Activated T-helper 1 cell treated with anti-CD3 and anti-CD28 coated beads, Interleukin-12 subunit alpha, Interleukin-12 subunit beta, Interleukin-2, Interleukin-4 antibody, amounts not matched to agents 30 ng/mL and 10 ng/mL and 1 ng/mL, durations not matched to agents 14 hours and 24 hours and 36 hours (primary cell): ENCODE measurements at regions not wholly inside any gene's neighbourhood (a gene's known extent, or its start where the extent isn't known, plus 50 kb on each side); places are given as distances from the start of the nearest gene placed in this dataset.
"Not testable (repeated sequence)": the region's sequence is repeated elsewhere in the genome, so short reads cannot be mapped to it uniquely, and the experiment has no call there.

Source experiments
- DNase-seq: peaks from one replicate; pipeline ENCODE4 v3.0.0; 2021; ENCODE audit warnings: low spot score
- H3K27ac Mint-ChIP-seq: one replicate; pipeline ENCODE4 v1.8.0; 2021; ENCODE audit warnings: mild to moderate bottlenecking, mixed read lengths
- H3K27me3 Mint-ChIP-seq: one replicate; pipeline ENCODE4 v1.8.0; 2022; ENCODE audit warnings: mild to moderate bottlenecking, moderate library complexity, mixed read lengths; ENCODE audit not compliant: insufficient read depth
- H3K36me3 Mint-ChIP-seq: one replicate; pipeline ENCODE4 v1.8.0; 2021; ENCODE audit warnings: low read depth, mixed read lengths
- H3K4me1 Mint-ChIP-seq: one replicate; pipeline ENCODE4 v1.8.0; 2021; ENCODE audit warnings: low read depth, mixed read lengths
- H3K4me3 Mint-ChIP-seq: one replicate; pipeline ENCODE4 v1.8.0; 2021; ENCODE audit warnings: mild to moderate bottlenecking, moderate library complexity, mixed read lengths
- H3K9me3 Mint-ChIP-seq: one replicate; pipeline ENCODE4 v1.8.0; 2021; ENCODE audit warnings: mixed read lengths
- intact Hi-C: fragments of 100-400 bp; cut with micrococcal nuclease; formaldehyde crosslinking; loops from one replicate; pipeline ENCODE4 v1.15.1; 2024

GRCh38 chr12:31906557-31907301, 52.5 kb upstream of the RESF1 start:
- Mint-ChIP-seq H3K36me3 (peaks cover 30% of the 10 kb centered on the region), H3K4me3 (no peak overlapping the region), H3K27me3 (no peaks in the 10 kb centered on the region), H3K9me3 (peaks cover 56% of the 10 kb centered on the region), H3K27ac (no peak overlapping the region), H3K4me1 (peaks cover 8% of the 10 kb centered on the region)
- DNase-seq: no peak
- intact Hi-C loops: no loop called here

DNA sequence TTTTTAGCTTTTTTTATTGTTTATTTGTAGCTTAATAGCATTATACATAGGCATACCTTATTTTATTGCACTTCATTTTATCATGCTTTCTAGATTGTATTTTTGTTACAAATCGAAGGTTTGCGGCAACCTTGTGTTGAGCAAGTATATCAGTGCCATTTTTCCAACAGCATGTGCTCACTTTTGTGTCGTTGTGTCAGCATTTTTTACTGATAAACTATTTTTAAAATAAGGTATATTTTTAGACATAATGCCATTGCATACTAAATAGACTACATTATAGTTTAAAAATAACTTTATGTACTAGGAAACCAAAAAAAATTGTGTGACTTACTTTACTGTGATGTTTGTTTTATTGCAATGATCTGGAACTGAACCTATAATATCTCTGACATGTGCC, 56.2 kb upstream of the RESF1 start:
- H3K36me3 Mint-ChIP-seq: peaks cover 34% of the 10 kb centered on the region
- no peaks in the 10 kb centered on the region for H3K27me3 Mint-ChIP-seq
- H3K4me3 Mint-ChIP-seq: no peak overlapping the region
- intact Hi-C loops: no loop called here
- peaks cover 30% of the 10 kb centered on the region for H3K4me1 Mint-ChIP-seq
- peaks cover 47% of the 10 kb centered on the region for H3K9me3 Mint-ChIP-seq
- no peak for DNase-seq
- no peak overlapping the region for H3K27ac Mint-ChIP-seq

GRCh38 chr12:31900271-31900670, 58.9 kb upstream of the RESF1 start:
- Mint-ChIP-seq H3K27ac (peak overlapping the region; percentile 40), H3K36me3 (peaks cover 38% of the 10 kb centered on the region), H3K27me3 (no peaks in the 10 kb centered on the region), H3K9me3 (peaks cover 52% of the 10 kb centered on the region), H3K4me1 (peaks cover 47% of the 10 kb centered on the region), H3K4me3 (no peak overlapping the region)
- intact Hi-C loops: no loop called here
- no peak for DNase-seq

DNA sequence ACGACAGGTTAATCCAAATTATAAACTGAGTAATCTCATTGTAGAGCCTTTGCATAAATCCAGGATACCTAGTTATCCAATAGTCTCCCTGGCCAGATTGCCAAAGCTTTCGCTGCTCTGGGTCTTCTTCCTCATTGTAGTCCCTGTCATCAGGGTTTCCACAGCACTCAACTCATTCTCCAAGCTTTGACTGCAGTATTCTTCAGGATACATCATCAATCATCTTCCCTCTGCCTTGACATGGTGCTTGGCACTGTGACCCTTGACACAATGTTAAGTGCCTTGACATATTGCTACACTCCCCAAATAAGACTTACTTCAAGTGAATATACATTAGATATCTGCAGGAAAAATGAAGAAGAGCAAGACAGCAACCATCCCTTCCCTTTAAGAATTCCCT, 60.1 kb upstream of the RESF1 start:
- peaks cover 51% of the 10 kb centered on the region for H3K4me1 Mint-ChIP-seq

DNA sequence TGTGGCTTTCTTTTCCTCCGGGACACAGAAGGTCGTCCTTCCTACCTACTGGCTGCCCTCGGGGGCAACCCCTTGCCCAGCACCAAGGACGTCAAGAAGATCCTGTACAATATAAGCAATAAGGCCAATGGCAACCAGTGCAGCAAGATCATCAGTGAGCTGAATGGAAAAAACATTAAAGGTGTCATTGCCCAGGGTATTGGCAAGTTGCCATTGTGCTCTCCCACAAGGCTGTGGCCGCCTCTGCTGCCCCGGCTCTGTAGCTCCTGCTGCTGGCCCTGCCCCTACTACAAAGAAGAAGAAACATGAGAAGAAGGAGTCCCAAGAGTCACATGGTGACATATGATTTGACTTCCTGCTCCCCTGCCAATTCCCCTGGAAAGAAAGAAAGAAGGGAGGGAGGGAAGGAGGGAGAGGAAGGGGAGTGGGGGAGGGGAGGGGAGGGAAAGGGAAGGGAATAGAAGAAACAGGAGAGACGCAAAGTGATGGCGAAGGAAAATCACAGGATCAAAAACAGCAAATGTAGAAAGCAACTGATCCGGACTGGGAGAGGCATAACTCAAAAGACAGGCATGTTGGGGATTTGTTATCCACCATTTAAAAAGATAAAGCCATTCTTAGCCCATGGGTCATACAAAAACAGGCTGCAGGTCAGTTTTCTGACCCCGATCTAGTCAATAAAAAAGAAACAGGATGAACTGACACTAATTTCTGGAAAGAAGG, 61.3 kb upstream of the RESF1 start:
- DNase-seq: no peak
- Mint-ChIP-seq H3K4me3 (peak overlapping the region; percentile 35), H3K4me1 (peaks cover 51% of the 10 kb centered on the region), H3K27ac (peak overlapping the region; percentile 99), H3K9me3 (peaks cover 64% of the 10 kb centered on the region), H3K36me3 (peaks cover 51% of the 10 kb centered on the region), H3K27me3 (no peaks in the 10 kb centered on the region)
- intact Hi-C loops: loop anchor here (2.0 to 10.0 kb wide), 4 partner anchors 51 to 573 kb away; partner anchors contain the start of genes BICD1 and SINHCAF

More for the DNA sequence above, 60.1 kb upstream of the RESF1 start:
- Mint-ChIP-seq H3K9me3 (peaks cover 59% of the 10 kb centered on the region), H3K36me3 (peaks cover 47% of the 10 kb centered on the region), H3K27me3 (no peaks in the 10 kb centered on the region), H3K27ac (peak overlapping the region; percentile 64), H3K4me3 (peak overlapping the region; percentile 37)
- intact Hi-C loops: loop anchor here (5.0 to 10.0 kb wide), 2 partner anchors 52 to 574 kb away; partner anchors contain the start of gene SINHCAF
- no peak for DNase-seq

- H3K9me3 Mint-ChIP-seq: peaks cover 65% of the 10 kb centered on the region
- H3K36me3 Mint-ChIP-seq: peaks cover 56% of the 10 kb centered on the region
- peak overlapping the region; percentile 99 for H3K27ac Mint-ChIP-seq
- H3K27me3 Mint-ChIP-seq, DNase-seq: not testable (repeated sequence)
- intact Hi-C loops: loop anchor here (2.0 to 10.0 kb wide), 4 partner anchors 50 to 572 kb away; partner anchors contain the start of genes BICD1 and SINHCAF
- H3K4me3 Mint-ChIP-seq: peak overlapping the region; percentile 73
- H3K4me1 Mint-ChIP-seq: peaks cover 51% of the 10 kb centered on the region
Measured at GRCh38 chr12:31897092-31897491, 62.1 kb upstream of the RESF1 start.

- H3K27me3 Mint-ChIP-seq: no peaks in the 10 kb centered on the region
- peaks cover 51% of the 10 kb centered on the region for H3K4me1 Mint-ChIP-seq
- intact Hi-C loops: loop anchor here (1.0 to 10.0 kb wide), 14 partner anchors 21 to 572 kb away; partner anchors contain the start of genes AMN1, BICD1, ETFBKMT and RESF1
- H3K4me3 Mint-ChIP-seq: peak overlapping the region; percentile 73
- DNase-seq: peak; percentile 88
- H3K36me3 Mint-ChIP-seq: peaks cover 56% of the 10 kb centered on the region
- H3K27ac Mint-ChIP-seq: peak overlapping the region; percentile 99
- peaks cover 65% of the 10 kb centered on the region for H3K9me3 Mint-ChIP-seq
Measured at GRCh38 chr12:31896514-31897039, 62.6 kb upstream of the RESF1 start.

DNA sequence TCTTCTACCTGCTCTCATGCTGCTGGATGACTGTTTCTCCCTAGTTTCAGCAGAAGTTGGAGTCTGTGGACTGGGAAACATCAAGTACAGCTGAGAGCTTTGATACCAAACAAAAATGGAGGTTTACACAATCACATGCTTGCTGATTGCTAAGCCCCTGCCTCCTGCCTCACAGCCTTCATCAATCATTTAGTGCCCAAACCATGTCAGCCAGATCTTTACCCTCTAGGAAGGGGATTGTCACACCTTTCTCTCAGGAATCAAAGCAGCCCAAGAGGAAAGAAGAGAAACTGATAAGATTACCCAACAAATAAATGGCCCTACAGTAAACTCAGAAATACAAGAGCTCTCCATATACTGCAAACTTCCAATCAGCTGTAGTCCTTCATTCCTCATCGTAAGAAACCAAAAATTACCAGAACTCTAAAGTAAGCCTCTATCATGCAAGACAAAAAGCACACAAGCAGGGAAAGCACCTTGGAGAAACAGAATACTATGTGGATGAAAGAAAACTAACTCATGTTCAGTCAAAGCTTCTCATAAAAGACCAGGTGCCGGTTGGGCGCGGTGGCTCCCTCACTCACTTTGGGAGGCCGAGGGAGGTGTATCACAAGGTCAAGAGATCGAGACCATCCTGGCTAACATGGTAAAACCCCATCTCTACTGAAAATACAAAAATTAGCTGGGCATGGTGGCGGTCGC, 63.6 kb upstream of the RESF1 start:
- Mint-ChIP-seq H3K4me3 (peak overlapping the region; percentile 55), H3K4me1 (peaks cover 58% of the 10 kb centered on the region), H3K9me3 (peaks cover 64% of the 10 kb centered on the region), H3K27ac (peak overlapping the region; percentile 99), H3K36me3 (peaks cover 62% of the 10 kb centered on the region), H3K27me3 (no peaks in the 10 kb centered on the region)
- intact Hi-C loops: loop anchor here (1.0 to 10.0 kb wide), 14 partner anchors 20 to 571 kb away; partner anchors contain the start of genes AMN1, BICD1, ETFBKMT and RESF1
- no peak for DNase-seq

DNA sequence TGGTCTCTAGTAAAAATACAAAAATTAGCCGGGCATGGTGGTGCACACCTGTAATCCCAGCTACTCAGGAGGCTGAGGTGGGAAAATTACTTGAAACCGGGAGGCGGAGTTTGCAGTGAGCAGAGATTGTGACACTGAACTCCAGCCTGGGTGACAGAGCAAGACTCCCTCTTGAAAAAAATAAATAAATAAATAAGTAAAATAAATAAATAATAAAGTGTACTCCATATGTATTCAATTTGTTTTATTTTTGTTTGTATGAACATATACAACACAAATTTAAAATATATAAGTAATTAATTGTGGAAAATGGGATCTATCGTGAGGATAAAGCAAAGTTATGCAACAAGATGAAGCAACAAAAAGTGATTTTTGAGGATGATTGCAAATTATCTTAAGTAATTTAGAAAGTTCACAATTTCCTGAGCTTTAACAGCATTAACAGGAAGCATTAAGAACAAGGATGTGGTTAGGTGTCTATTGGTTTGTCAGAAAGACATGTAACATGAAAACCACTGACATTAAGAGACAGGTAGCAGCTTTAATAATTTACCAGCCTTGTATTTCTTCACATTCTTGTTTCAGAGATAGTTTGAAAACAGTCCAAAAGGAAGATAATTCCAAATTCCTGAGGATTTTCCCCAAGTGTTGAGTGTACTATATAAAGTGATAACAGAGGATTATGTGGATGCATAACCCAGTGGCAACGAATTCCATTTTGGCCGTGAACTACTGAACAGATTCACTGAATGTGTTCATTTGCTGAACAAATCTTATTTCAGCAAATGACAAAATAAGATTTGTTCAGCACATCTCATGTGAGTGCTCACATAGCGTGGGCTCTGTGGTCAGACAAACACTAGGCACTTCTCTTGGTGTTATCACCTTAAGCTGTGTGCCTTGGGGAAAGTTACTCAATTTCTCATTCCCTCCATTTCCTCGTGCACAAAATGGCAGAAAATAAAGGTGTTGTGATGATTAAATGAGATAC, 68.6 kb upstream of the RESF1 start:
- H3K4me3 Mint-ChIP-seq: peak overlapping the region; percentile 33
- intact Hi-C loops: loop anchor here (10.0 kb wide), 1 partner anchor 566 kb away; the partner anchor contains the start of gene SINHCAF
- H3K4me1 Mint-ChIP-seq: peaks cover 28% of the 10 kb centered on the region
- H3K36me3 Mint-ChIP-seq: peaks cover 54% of the 10 kb centered on the region
- no peaks in the 10 kb centered on the region for H3K27me3 Mint-ChIP-seq
- H3K9me3 Mint-ChIP-seq: peaks cover 57% of the 10 kb centered on the region
- peak overlapping the region; percentile 75 for H3K27ac Mint-ChIP-seq
- DNase-seq: no peak

DNA sequence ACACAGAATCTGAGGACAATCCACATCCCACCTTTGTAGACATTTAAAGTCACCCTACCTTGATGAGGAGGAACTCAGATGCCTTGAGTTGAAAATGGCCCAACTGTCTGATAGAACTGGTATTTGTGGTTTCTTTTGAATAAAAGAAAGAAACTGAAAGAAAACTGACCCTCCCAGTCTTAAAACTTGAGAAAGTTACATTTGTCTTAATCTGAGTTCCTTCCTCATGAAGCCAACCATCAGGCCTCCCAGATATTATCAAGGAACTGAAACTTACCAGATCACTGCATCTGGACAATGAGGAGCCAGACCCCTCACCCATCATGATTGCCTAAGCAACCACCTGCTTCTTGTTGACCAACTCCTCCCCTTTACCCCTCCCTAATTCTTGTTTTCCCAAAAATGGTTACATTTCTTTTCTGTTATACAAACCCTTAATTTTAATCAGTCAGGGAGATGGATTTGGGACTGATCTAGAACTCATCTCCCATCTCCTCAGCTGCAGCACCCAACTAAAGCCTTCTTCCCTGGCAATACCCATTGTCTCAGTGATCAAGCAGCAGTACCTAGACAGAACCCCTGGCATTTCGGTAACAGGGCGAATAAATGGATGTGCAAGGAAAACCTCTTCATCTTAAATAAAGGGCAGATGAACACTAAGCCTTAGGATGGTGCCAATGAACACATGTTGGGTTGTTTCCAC, 72.0 kb upstream of the RESF1 start:
- Mint-ChIP-seq H3K36me3 (peaks cover 35% of the 10 kb centered on the region), H3K4me1 (peaks cover 22% of the 10 kb centered on the region), H3K9me3 (peaks cover 49% of the 10 kb centered on the region), H3K27ac (peak overlapping the region; percentile 29), H3K4me3 (no peak overlapping the region), H3K27me3 (no peaks in the 10 kb centered on the region)
- DNase-seq: no peak
- intact Hi-C loops: no loop called here

DNA sequence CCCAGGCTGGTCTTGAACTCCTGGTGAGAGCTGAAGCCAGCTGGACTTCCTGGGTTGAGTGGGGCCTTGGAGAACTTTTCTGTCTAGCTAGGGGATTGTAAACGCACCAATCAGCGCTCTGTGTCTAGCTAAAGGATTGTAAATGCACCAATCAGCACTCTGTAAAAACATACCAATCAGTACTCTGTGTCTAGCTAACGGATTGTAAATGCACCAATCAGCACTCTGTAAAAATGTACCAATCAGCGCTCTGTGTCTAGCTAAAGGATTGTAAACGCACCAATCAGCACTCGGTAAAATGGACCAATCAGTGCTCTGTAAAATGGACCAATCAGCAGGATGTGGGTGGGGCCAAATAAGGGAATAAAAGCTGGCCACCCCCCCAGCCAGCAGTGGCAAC, 76.5 kb upstream of the RESF1 start:
- Mint-ChIP-seq H3K9me3 (peaks cover 58% of the 10 kb centered on the region), H3K4me1 (peaks cover 19% of the 10 kb centered on the region), H3K36me3 (peaks cover 21% of the 10 kb centered on the region)
- DNase-seq, H3K4me3 Mint-ChIP-seq, H3K27me3 Mint-ChIP-seq, intact Hi-C loops, H3K27ac Mint-ChIP-seq: not testable (repeated sequence)
